OCI-LY1 (cell line): ENCODE measurements at regions not wholly inside any gene's neighbourhood (a gene's known extent, or its start where the extent isn't known, plus 50 kb on each side); places are given as distances from the start of the nearest gene placed in this dataset.
"Not testable (repeated sequence)": the region's sequence is repeated elsewhere in the genome, so short reads cannot be mapped to it uniquely, and the experiment has no call there.

ENCODE experiments used
- EZH2 ChIP-seq: fragments of 200-600 bp; sonication (generic), shearing (Covaris generic); IDR thresholded peaks from 2 replicates; pipeline ENCODE4 v1.8.0; 2017; ENCODE audit warnings: borderline replicate concordance, mixed run types, mild to moderate bottlenecking, antibody characterized with exemption, low read length, moderate library complexity, mixed read lengths
- TF ChIP-seq, protein P1 (sequence below): fragments of 200-600 bp; sonication (generic), shearing (Covaris generic); IDR thresholded peaks from 2 replicates; pipeline ENCODE4 v1.5.1; 2017; ENCODE audit warnings: mild to moderate bottlenecking, antibody characterized with exemption, low read length, moderate library complexity, mixed read lengths

DNA sequence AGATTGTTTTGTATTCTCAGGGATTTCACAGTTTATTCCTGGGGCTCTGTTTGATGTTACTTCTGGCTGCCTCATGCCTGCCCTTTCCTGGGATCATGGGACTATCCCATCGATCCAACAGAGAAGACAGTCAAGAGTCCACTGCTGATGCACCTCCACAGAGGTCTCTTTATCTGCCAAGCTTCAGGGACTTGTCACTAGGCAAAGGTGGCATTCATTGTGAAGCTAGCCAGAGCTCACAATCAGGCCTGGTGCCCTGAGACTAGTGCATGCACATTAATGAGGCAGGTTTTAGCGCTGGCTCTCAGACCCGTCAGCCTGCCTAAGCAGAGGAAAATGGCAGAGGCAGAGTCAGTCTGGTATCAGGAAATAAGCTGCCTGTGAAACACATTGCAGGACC lies 66.9 kb upstream of the TSPY4 start:
- TF ChIP-seq, protein P1, sequence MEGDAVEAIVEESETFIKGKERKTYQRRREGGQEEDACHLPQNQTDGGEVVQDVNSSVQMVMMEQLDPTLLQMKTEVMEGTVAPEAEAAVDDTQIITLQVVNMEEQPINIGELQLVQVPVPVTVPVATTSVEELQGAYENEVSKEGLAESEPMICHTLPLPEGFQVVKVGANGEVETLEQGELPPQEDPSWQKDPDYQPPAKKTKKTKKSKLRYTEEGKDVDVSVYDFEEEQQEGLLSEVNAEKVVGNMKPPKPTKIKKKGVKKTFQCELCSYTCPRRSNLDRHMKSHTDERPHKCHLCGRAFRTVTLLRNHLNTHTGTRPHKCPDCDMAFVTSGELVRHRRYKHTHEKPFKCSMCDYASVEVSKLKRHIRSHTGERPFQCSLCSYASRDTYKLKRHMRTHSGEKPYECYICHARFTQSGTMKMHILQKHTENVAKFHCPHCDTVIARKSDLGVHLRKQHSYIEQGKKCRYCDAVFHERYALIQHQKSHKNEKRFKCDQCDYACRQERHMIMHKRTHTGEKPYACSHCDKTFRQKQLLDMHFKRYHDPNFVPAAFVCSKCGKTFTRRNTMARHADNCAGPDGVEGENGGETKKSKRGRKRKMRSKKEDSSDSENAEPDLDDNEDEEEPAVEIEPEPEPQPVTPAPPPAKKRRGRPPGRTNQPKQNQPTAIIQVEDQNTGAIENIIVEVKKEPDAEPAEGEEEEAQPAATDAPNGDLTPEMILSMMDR, result not testable (repeated sequence)
- TF ChIP-seq EZH2, result not testable (repeated sequence)
